ENCODE measurements at regions not wholly inside any gene's neighbourhood (a gene's known extent, or its start where the extent isn't known, plus 50 kb on each side); places are given as distances from the start of the nearest gene placed in this dataset.

DNA sequence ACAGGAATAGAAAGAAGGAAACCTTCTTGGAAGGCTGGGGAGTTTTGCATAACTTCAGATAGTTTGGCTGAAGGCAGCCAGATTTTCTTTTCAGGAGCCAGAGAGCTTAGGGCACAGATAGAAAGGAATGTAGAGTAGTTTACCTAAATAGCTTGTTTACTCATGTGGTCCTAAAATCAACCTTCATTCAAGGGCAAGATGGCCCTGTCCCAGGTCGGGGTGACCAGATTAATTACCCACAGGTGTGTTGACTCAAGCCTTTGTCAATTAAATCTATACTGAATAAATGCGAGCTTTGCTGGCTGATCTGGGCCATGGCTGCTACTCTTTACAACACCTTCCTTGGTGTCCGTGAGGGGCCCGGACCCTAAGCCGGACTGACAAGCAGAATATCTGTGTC, 792.0 kb upstream of the MAN1A1 start:
- no peaks in the 10 kb centered on the region for H3K36me3 ChIP-seq (ENCODE audit: control insufficient read depth, insufficient read depth, low read length)
- H3K27ac ChIP-seq (ENCODE audit: extremely low read depth, low read depth, low read length) = no peak overlapping the region
- no peak overlapping the region for H2AFZ ChIP-seq (ENCODE audit: low read depth, low read length)
- no peak overlapping the region for H3K4me2 ChIP-seq (ENCODE audit: insufficient read depth, low read length)
- POLR2A ChIA-PET = no interaction called here
- H4K20me1 ChIP-seq (replicated peaks; ENCODE audit: control insufficient read depth, insufficient read depth, low read length) = no peaks in the 10 kb centered on the region
- no peak overlapping the region for H3K4me3 ChIP-seq
- FAIRE-seq (no peak), DNase-seq (ENCODE audit: extremely low read depth in 1 of 4, low spot score in 3 of 4) (no peak), ATAC-seq (no peak)
- no peaks in the 10 kb centered on the region for H3K9me3 ChIP-seq (replicated peaks; ENCODE audit: control insufficient read depth, insufficient read depth, low read depth, low read length)
- CTCF ChIA-PET (ENCODE audit: low intra/inter-chr PET ratio) = no interaction called here
- BruUV-seq (replicated peaks) = no TSS peak
- no peaks in the 10 kb centered on the region for H3K27me3 ChIP-seq (ENCODE audit: control insufficient read depth in 2 of 2, insufficient read depth in 2 of 2, low read length in 2 of 2)
- intact Hi-C loops (cut with micrococcal nuclease) (no loop called here), in situ Hi-C loops (cut with MboI) (no loop called here)
- H3K4me1 ChIP-seq (replicated peaks in 1 of 2; ENCODE audit: control insufficient read depth in 2 of 2, insufficient read depth in 2 of 2, low read length in 2 of 2) = no peaks in the 10 kb centered on the region
- H3K79me2 ChIP-seq (ENCODE audit: control insufficient read depth, insufficient read depth, low read length) = no peaks in the 10 kb centered on the region
- no peaks in the 10 kb centered on the region for H3K9me1 ChIP-seq (ENCODE audit: control insufficient read depth, insufficient read depth, low read length)
- H3K9ac ChIP-seq (ENCODE audit: insufficient read depth in 1 of 2, low read depth in 2 of 2, low read length in 2 of 2) = no peak overlapping the region
- 1% methylated on average over 5 of the region's 5 CpGs for WGBS (ENCODE audit: insufficient coverage, low coverage, missing lambda C conversion rate)
- TF ChIP-seq E2F5 (CRISPR knock-in tag; IDR thresholded peaks at IDR 0.05) (no peak), ZNF274 (IDR thresholded peaks at IDR 0.05; ENCODE audit: borderline replicate concordance, low read depth, low read length) (no peak), ZHX1 (conservative IDR thresholded peaks at IDR 0.05; ENCODE audit: low read length) (no peak), NRF1 (conservative IDR thresholded peaks at IDR 0.05 in 1 of 2, IDR thresholded peaks at IDR 0.05 in 1 of 2) (no peak), JUNB (CRISPR knock-in tag; conservative IDR thresholded peaks at IDR 0.05) (no peak), NONO (IDR thresholded peaks at IDR 0.05; ENCODE audit: low read depth in 2 of 2, low read length in 1 of 2) (no peak), ELK1 (CRISPR knock-in tag; IDR thresholded peaks at IDR 0.05) (no peak), GABPB2 (CRISPR knock-in tag; conservative IDR thresholded peaks at IDR 0.05) (no peak), CC2D1A (IDR thresholded peaks at IDR 0.05) (no peak), ZNF707 (CRISPR knock-in tag; conservative IDR thresholded peaks at IDR 0.05) (no peak), NCOA1 (IDR thresholded peaks at IDR 0.05; ENCODE audit: low read depth) (no peak), MIER1 (IDR thresholded peaks at IDR 0.05; ENCODE audit: low read depth) (no peak), U2AF1 (optimal IDR thresholded peaks at IDR 0.05; ENCODE audit: low read depth, low read length) (no peak), SMARCA5 (IDR thresholded peaks at IDR 0.05) (no peak), FIP1L1 (IDR thresholded peaks at IDR 0.05; ENCODE audit: low read depth, low read length, poor library complexity, severe bottlenecking) (no peak)
